ENCODE measurements at regions not wholly inside any gene's neighbourhood (a gene's known extent, or its start where the extent isn't known, plus 50 kb on each side); places are given as distances from the start of the nearest gene placed in this dataset.

- DNase-seq, result no peak
- Histone ChIP-seq H3K79me1 (ENCODE audit: low read length) (no peaks in the 10 kb centered on the region), H2BK5ac (ENCODE audit: low read depth, low read length, poor library complexity) (no peak overlapping the region), H3K18ac (ENCODE audit: low read length) (no peak overlapping the region), H2AK5ac (ENCODE audit: low read length) (no peak overlapping the region), H2BK12ac (ENCODE audit: low read length) (no peak overlapping the region), H4K12ac (ENCODE audit: low read depth, low read length) (no peak overlapping the region), H3K4me2 (ENCODE audit: low read length) (no peak overlapping the region), H3K36me3 (ENCODE audit: control insufficient read depth in 1 of 2, insufficient read depth in 2 of 2, low read length in 2 of 2) (no peaks in the 10 kb centered on the region), H3K23ac (ENCODE audit: low read length) (no peak overlapping the region), H3K79me2 (ENCODE audit: control insufficient read depth, insufficient read depth, low read length, poor library complexity) (no peaks in the 10 kb centered on the region), H3K27ac (ENCODE audit: low read depth, low read length) (no peak overlapping the region), H3K14ac (ENCODE audit: low read length) (no peak overlapping the region), H3K27me3 (ENCODE audit: insufficient read depth, low read length) (no peaks in the 10 kb centered on the region), H3K4me1 (ENCODE audit: control insufficient read depth in 1 of 2, insufficient read depth in 2 of 2, low read length in 2 of 2) (no peaks in the 10 kb centered on the region), H3K4ac (ENCODE audit: low read depth, low read length) (no peak overlapping the region), H3K9ac (ENCODE audit: low read length) (no peak overlapping the region), H3K4me3 (ENCODE audit: low read depth, low read length) (no peak overlapping the region), H3K9me3 (ENCODE audit: insufficient read depth, low read depth, low read length) (peaks cover 2% of the 10 kb centered on the region), H4K8ac (ENCODE audit: low read depth, low read length) (no peak overlapping the region), H2BK120ac (ENCODE audit: insufficient read depth, low read length, poor library complexity) (no peak overlapping the region), H2AFZ (ENCODE audit: insufficient read depth, low read length, poor library complexity) (no peak overlapping the region), H4K91ac (ENCODE audit: low read depth, low read length) (no peak overlapping the region)
- no CpG with 5 or more reads among the region's 7 CpGs for WGBS (ENCODE audit: extremely low coverage, insufficient coverage, insufficient read length)
These were observed 333.5 kb downstream of the RRAGC start for GRCh38 chr1:38526046-38526445.

DNA sequence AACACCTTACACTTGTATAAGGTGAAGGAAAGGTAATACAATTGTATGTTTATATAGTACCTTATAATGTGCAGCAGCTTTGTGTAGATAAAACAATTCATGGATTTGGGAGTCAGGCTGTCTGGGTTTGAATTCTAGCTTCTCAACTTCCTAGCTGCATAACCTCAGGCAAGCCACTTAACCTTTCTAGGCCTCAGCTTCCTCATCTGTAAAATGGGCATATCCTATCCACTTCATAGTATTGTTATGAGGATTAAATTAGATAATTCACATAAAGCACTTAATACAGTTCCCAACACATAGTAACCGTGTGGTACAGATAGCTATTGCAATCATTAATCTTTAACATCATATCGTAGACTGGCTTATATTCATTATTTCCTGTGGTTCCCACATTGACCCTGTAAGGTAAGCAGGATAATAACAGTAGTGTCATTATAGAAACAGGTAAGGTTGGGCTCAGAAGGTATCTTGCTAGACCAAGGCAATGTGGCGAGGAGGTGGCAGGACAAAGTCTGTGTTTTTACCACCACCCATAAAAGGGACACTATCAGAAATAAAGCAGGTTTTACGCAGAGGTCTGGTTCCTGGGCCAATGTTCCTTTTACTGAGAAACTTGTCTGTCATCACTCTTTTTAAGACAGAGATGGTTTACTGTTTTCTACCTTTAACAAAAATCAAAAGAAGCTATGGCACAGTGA, 334.1 kb downstream of the RRAGC start:
- no CpG with 5 or more reads among the region's 4 CpGs for WGBS (ENCODE audit: extremely low coverage, insufficient coverage, insufficient read length)
- no peak overlapping the region for H3K23ac ChIP-seq (ENCODE audit: low read length)
- no peak overlapping the region for H3K14ac ChIP-seq (ENCODE audit: low read length)
- no peak overlapping the region for H3K27ac ChIP-seq (ENCODE audit: low read depth, low read length)
- no peak overlapping the region for H4K12ac ChIP-seq (ENCODE audit: low read depth, low read length)
- H2BK120ac ChIP-seq (ENCODE audit: insufficient read depth, low read length, poor library complexity), result no peak overlapping the region
- H3K4me3 ChIP-seq (ENCODE audit: low read depth, low read length), result no peak overlapping the region
- H3K79me1 ChIP-seq (ENCODE audit: low read length), result no peaks in the 10 kb centered on the region
- H3K79me2 ChIP-seq (ENCODE audit: control insufficient read depth, insufficient read depth, low read length, poor library complexity), result no peaks in the 10 kb centered on the region
- no peak overlapping the region for H2AK5ac ChIP-seq (ENCODE audit: low read length)
- no peaks in the 10 kb centered on the region for H3K27me3 ChIP-seq (ENCODE audit: insufficient read depth, low read length)
- peaks cover 2% of the 10 kb centered on the region for H3K9me3 ChIP-seq (ENCODE audit: insufficient read depth, low read depth, low read length)
- no peak overlapping the region for H4K8ac ChIP-seq (ENCODE audit: low read depth, low read length)
- no peak overlapping the region for H3K9ac ChIP-seq (ENCODE audit: low read length)
- H3K36me3 ChIP-seq (ENCODE audit: control insufficient read depth in 1 of 2, insufficient read depth in 2 of 2, low read length in 2 of 2), result no peaks in the 10 kb centered on the region
- no peak overlapping the region for H3K4me2 ChIP-seq (ENCODE audit: low read length)
- no peak overlapping the region for H2BK12ac ChIP-seq (ENCODE audit: low read length)
- H3K4ac ChIP-seq (ENCODE audit: low read depth, low read length), result no peak overlapping the region
- no peak overlapping the region for H3K18ac ChIP-seq (ENCODE audit: low read length)
- DNase-seq, result no peak
- no peaks in the 10 kb centered on the region for H3K4me1 ChIP-seq (ENCODE audit: control insufficient read depth in 1 of 2, insufficient read depth in 2 of 2, low read length in 2 of 2)
- no peak overlapping the region for H2BK5ac ChIP-seq (ENCODE audit: low read depth, low read length, poor library complexity)
- H4K91ac ChIP-seq (ENCODE audit: low read depth, low read length), result no peak overlapping the region
- no peak overlapping the region for H2AFZ ChIP-seq (ENCODE audit: insufficient read depth, low read length, poor library complexity)

- Histone ChIP-seq H2BK5ac (ENCODE audit: low read depth, low read length, poor library complexity) (no peak overlapping the region), H3K4me1 (ENCODE audit: control insufficient read depth in 1 of 2, insufficient read depth in 2 of 2, low read length in 2 of 2) (no peaks in the 10 kb centered on the region), H4K8ac (ENCODE audit: low read depth, low read length) (no peak overlapping the region), H3K4ac (ENCODE audit: low read depth, low read length) (no peak overlapping the region), H3K14ac (ENCODE audit: low read length) (no peak overlapping the region), H3K79me2 (ENCODE audit: control insufficient read depth, insufficient read depth, low read length, poor library complexity) (no peaks in the 10 kb centered on the region), H3K23ac (ENCODE audit: low read length) (no peak overlapping the region), H3K9ac (ENCODE audit: low read length) (no peak overlapping the region), H2AK5ac (ENCODE audit: low read length) (no peak overlapping the region), H2AFZ (ENCODE audit: insufficient read depth, low read length, poor library complexity) (no peak overlapping the region), H3K27ac (ENCODE audit: low read depth, low read length) (no peak overlapping the region), H3K27me3 (ENCODE audit: insufficient read depth, low read length) (no peaks in the 10 kb centered on the region), H3K9me3 (ENCODE audit: insufficient read depth, low read depth, low read length) (no peaks in the 10 kb centered on the region), H3K79me1 (ENCODE audit: low read length) (no peaks in the 10 kb centered on the region), H3K4me3 (ENCODE audit: low read depth, low read length) (no peak overlapping the region), H3K4me2 (ENCODE audit: low read length) (no peak overlapping the region), H2BK120ac (ENCODE audit: insufficient read depth, low read length, poor library complexity) (no peak overlapping the region), H4K12ac (ENCODE audit: low read depth, low read length) (no peak overlapping the region), H3K18ac (ENCODE audit: low read length) (no peak overlapping the region), H2BK12ac (ENCODE audit: low read length) (no peak overlapping the region), H3K36me3 (ENCODE audit: control insufficient read depth in 1 of 2, insufficient read depth in 2 of 2, low read length in 2 of 2) (no peaks in the 10 kb centered on the region), H4K91ac (ENCODE audit: low read depth, low read length) (no peak overlapping the region)
- no CpG with 5 or more reads among the region's 8 CpGs for WGBS (ENCODE audit: extremely low coverage, insufficient coverage, insufficient read length)
- DNase-seq, result no peak
These were observed 335.4 kb downstream of the RRAGC start for GRCh38 chr1:38524025-38524641.

DNA sequence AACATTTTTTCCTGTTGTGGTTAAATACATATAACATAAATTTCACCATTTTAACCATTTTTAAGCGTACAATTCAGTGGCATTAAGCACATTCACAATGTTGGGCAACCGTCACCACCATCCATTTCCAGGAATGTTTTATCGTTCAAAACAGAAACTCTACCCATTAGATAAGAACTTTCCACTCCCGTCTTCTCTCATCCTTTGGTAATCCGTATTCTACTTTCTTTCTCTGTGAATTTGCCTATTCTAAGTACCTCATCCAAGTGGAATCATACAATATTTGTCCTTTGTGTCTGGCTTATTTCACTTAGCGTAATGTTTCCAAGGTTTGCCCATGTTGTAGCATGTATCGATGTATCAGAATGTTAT, 336.0 kb downstream of the RRAGC start:
- Histone ChIP-seq H3K4me2 (ENCODE audit: low read length) (no peak overlapping the region), H2BK12ac (ENCODE audit: low read length) (no peak overlapping the region), H3K4me1 (ENCODE audit: control insufficient read depth in 1 of 2, insufficient read depth in 2 of 2, low read length in 2 of 2) (no peaks in the 10 kb centered on the region), H2AK5ac (ENCODE audit: low read length) (no peak overlapping the region), H3K4ac (ENCODE audit: low read depth, low read length) (no peak overlapping the region), H4K91ac (ENCODE audit: low read depth, low read length) (no peak overlapping the region), H4K12ac (ENCODE audit: low read depth, low read length) (no peak overlapping the region), H2AFZ (ENCODE audit: insufficient read depth, low read length, poor library complexity) (no peak overlapping the region), H3K23ac (ENCODE audit: low read length) (no peak overlapping the region), H3K79me1 (ENCODE audit: low read length) (no peaks in the 10 kb centered on the region), H3K9ac (ENCODE audit: low read length) (no peak overlapping the region), H3K27me3 (ENCODE audit: insufficient read depth, low read length) (no peaks in the 10 kb centered on the region), H3K79me2 (ENCODE audit: control insufficient read depth, insufficient read depth, low read length, poor library complexity) (no peaks in the 10 kb centered on the region), H3K9me3 (ENCODE audit: insufficient read depth, low read depth, low read length) (no peaks in the 10 kb centered on the region), H3K14ac (ENCODE audit: low read length) (no peak overlapping the region), H2BK120ac (ENCODE audit: insufficient read depth, low read length, poor library complexity) (no peak overlapping the region), H4K8ac (ENCODE audit: low read depth, low read length) (no peak overlapping the region), H3K36me3 (ENCODE audit: control insufficient read depth in 1 of 2, insufficient read depth in 2 of 2, low read length in 2 of 2) (no peaks in the 10 kb centered on the region), H3K4me3 (ENCODE audit: low read depth, low read length) (no peak overlapping the region), H3K18ac (ENCODE audit: low read length) (no peak overlapping the region), H3K27ac (ENCODE audit: low read depth, low read length) (no peak overlapping the region), H2BK5ac (ENCODE audit: low read depth, low read length, poor library complexity) (no peak overlapping the region)
- DNase-seq, result no peak
- WGBS (ENCODE audit: extremely low coverage, insufficient coverage, insufficient read length), result no CpG with 5 or more reads among the region's 7 CpGs

Measured in trophoblast cell (in vitro differentiated cells and primary cell).